IMR-90 (cell line): ENCODE measurements at regions not wholly inside any gene's neighbourhood (a gene's known extent, or its start where the extent isn't known, plus 50 kb on each side); places are given as distances from the start of the nearest gene placed in this dataset.

Experiments
- POLR2A ChIP-seq: IDR thresholded peaks from 2 replicates; pipeline ENCODE4 v1.6.1; 2012; ENCODE audit warnings: mild to moderate bottlenecking, low read depth, low read length
- TF ChIP-seq, protein P1 (sequence below): conservative IDR thresholded peaks from 2 replicates; pipeline ENCODE4 v1.5.1; 2012; ENCODE audit warnings: mild to moderate bottlenecking, low read depth, low read length, improper control_type of control experiment

DNA sequence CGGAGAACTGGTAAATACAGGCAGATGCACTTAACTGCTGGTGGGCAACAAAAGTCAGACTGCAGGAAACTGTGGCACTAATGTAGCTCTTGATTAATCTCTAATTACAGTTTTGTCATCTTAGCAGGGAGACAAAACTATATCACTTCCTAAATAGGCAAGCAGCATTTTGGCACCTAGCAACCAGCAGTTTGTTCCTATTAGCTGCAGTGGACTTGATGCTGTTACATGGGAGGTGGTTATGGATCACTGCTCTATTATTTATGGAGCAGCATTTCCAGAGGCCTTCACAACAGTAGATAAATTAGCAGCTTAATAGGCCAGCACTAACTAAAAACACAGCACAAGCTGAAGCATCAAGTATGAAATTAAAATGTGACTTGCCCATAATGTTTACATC lies 518.3 kb upstream of the ITGA1 start:
- TF ChIP-seq, protein P1, sequence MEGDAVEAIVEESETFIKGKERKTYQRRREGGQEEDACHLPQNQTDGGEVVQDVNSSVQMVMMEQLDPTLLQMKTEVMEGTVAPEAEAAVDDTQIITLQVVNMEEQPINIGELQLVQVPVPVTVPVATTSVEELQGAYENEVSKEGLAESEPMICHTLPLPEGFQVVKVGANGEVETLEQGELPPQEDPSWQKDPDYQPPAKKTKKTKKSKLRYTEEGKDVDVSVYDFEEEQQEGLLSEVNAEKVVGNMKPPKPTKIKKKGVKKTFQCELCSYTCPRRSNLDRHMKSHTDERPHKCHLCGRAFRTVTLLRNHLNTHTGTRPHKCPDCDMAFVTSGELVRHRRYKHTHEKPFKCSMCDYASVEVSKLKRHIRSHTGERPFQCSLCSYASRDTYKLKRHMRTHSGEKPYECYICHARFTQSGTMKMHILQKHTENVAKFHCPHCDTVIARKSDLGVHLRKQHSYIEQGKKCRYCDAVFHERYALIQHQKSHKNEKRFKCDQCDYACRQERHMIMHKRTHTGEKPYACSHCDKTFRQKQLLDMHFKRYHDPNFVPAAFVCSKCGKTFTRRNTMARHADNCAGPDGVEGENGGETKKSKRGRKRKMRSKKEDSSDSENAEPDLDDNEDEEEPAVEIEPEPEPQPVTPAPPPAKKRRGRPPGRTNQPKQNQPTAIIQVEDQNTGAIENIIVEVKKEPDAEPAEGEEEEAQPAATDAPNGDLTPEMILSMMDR, result no peak
- TF ChIP-seq POLR2A, result no peak
